ENCODE measurements at regions not wholly inside any gene's neighbourhood (a gene's known extent, or its start where the extent isn't known, plus 50 kb on each side); places are given as distances from the start of the nearest gene placed in this dataset.

- Histone ChIP-seq H3K27ac (replicated peaks) (no peak overlapping the region), H3K4me3 (replicated peaks; ENCODE audit: insufficient read depth, low read length) (no peak overlapping the region), H3K27me3 (ENCODE audit: insufficient read depth, poor library complexity, severe bottlenecking) (no peaks in the 10 kb centered on the region)
- no peak for DNase-seq (ENCODE audit: low read depth in 1 of 2, low spot score in 1 of 2)
- TF ChIP-seq GABPA (IDR thresholded peaks at IDR 0.05; ENCODE audit: low read depth) (no peak), SPI1 (IDR thresholded peaks at IDR 0.05; ENCODE audit: borderline replicate concordance, low read depth) (no peak), CTCF (IDR thresholded peaks at IDR 0.05; ENCODE audit: insufficient read depth, low read length) (no peak), POLR2AphosphoS5 (IDR thresholded peaks at IDR 0.05; ENCODE audit: low read depth) (no peak), REST (IDR thresholded peaks at IDR 0.05; ENCODE audit: insufficient replicate concordance, low read depth) (no peak)
Measured at GRCh38 chr19:30856786-30857185, 484.6 kb downstream of the ZNF536 start.

GRCh38 chr19:30856376-30856775 is 484.2 kb downstream of the ZNF536 start:
- TF ChIP-seq POLR2AphosphoS5 (IDR thresholded peaks at IDR 0.05; ENCODE audit: low read depth): no peak
- Histone ChIP-seq H3K4me3 (replicated peaks; ENCODE audit: insufficient read depth, low read length) (no peak overlapping the region), H3K27me3 (ENCODE audit: insufficient read depth, poor library complexity, severe bottlenecking) (no peaks in the 10 kb centered on the region), H3K27ac (replicated peaks) (no peak overlapping the region)
- no peak for DNase-seq (ENCODE audit: low read depth in 1 of 2, low spot score in 1 of 2)

GRCh38 chr19:30855442-30855841 is 483.3 kb downstream of the ZNF536 start:
- Histone ChIP-seq H3K27ac (replicated peaks) (no peak overlapping the region), H3K27me3 (ENCODE audit: insufficient read depth, poor library complexity, severe bottlenecking) (no peaks in the 10 kb centered on the region), H3K4me3 (replicated peaks; ENCODE audit: insufficient read depth, low read length) (no peak overlapping the region)
- DNase-seq (ENCODE audit: low read depth in 1 of 2, low spot score in 1 of 2): no peak
- no peak for TF ChIP-seq CTCF (IDR thresholded peaks at IDR 0.05; ENCODE audit: insufficient read depth, low read length)
- no peak for TF ChIP-seq SPI1 (IDR thresholded peaks at IDR 0.05; ENCODE audit: borderline replicate concordance, low read depth)
- TF ChIP-seq REST (IDR thresholded peaks at IDR 0.05; ENCODE audit: insufficient replicate concordance, low read depth): no peak
- TF ChIP-seq GABPA (IDR thresholded peaks at IDR 0.05; ENCODE audit: low read depth): no peak
- no peak for TF ChIP-seq POLR2AphosphoS5 (IDR thresholded peaks at IDR 0.05; ENCODE audit: low read depth)

- no peak for DNase-seq (ENCODE audit: low read depth in 1 of 2, low spot score in 1 of 2)
- H3K27me3 ChIP-seq (ENCODE audit: insufficient read depth, poor library complexity, severe bottlenecking): no peaks in the 10 kb centered on the region
- no peak for TF ChIP-seq SPI1 (IDR thresholded peaks at IDR 0.05; ENCODE audit: borderline replicate concordance, low read depth)
- no peak for TF ChIP-seq CTCF (IDR thresholded peaks at IDR 0.05; ENCODE audit: insufficient read depth, low read length)
- TF ChIP-seq POLR2AphosphoS5 (IDR thresholded peaks at IDR 0.05; ENCODE audit: low read depth): no peak
- no peak overlapping the region for H3K27ac ChIP-seq (replicated peaks)
- H3K4me3 ChIP-seq (replicated peaks; ENCODE audit: insufficient read depth, low read length): no peak overlapping the region
Measured at GRCh38 chr19:30854661-30855060, 482.5 kb downstream of the ZNF536 start.
